ENCODE measurements at regions not wholly inside any gene's neighbourhood (a gene's known extent, or its start where the extent isn't known, plus 50 kb on each side); places are given as distances from the start of the nearest gene placed in this dataset.

DNA sequence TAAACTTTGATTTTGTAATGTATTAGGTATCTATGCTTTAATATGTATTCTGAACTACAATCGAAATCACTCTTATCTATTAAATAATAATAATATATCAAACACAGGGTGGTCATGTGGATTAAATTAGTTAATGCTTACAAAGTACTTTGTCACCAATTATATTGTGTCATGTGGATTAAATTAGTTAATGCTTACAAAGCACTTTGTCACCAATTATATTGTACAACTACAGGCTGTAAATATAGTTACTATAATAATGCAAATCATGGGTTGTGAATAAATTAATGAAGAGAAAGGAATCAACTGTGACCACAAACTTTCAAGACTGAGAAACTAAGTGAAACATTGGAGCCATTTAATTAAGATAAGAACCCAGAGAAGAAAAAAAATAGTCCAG is 1929.1 kb upstream of the PCDH20 start (continued):
- no peak for TF ChIP-seq SRF (IDR thresholded peaks at IDR 0.05; ENCODE audit: low read depth)
- TF ChIP-seq, protein P1, sequence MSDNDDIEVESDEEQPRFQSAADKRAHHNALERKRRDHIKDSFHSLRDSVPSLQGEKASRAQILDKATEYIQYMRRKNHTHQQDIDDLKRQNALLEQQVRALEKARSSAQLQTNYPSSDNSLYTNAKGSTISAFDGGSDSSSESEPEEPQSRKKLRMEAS (IDR thresholded peaks at IDR 0.05), result no peak
- TF ChIP-seq SIN3A (IDR thresholded peaks at IDR 0.05; ENCODE audit: low read depth), result no peak

DNA sequence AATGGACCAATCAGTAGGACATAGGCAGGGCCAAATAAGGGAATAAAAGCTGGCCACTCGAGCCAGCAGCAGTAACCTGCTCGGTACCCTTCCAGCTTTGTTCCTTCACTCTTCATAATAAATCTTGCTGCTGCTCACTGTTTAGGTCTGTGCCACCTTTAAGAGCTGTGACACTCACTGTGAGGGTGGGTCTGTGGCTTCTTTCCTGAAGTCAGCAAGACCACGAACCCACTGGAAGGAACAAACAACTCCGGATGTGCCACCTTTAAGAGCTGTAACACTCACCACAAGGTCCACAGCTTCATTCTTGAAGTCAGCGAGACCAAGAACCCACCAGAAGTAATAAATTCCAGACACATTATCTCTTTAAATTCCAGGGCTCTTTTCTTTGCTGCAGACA is 1922.3 kb upstream of the PCDH20 start:
- ChIA-PET CTCF (no interaction called here), RAD21 (ENCODE audit: low non-redundant PET in 1 of 2, low total read pairs in 2 of 2, uncharacterized antibody in 2 of 2, unreplicated experiment in 2 of 2) (no interaction called here)

DNA sequence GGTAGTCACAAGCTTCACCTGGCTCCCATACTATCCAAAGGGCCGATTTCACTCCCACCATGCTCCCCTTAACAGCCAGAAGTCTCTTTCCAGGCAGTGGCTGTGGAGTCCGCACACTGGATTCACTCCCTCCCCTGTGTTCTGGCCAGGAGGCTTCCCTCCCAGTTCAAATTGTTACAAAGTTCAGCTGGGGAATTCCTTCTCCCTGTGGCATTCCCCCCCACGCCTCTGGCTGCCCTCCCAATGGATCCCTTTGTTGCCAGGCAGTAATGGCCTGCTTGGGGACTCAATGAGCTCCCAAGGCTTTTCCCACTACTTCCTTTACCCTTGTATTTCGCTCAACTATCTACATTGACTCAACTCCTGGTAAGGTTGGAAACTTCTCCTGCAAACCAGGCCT is 1921.4 kb upstream of the PCDH20 start:
- ChIA-PET RAD21 (ENCODE audit: low non-redundant PET in 1 of 2, low total read pairs in 2 of 2, uncharacterized antibody in 2 of 2, unreplicated experiment in 2 of 2) (no interaction called here), CTCF (no interaction called here), POLR2A (no interaction called here)
- no peaks in the 10 kb centered on the region for H3K36me3 ChIP-seq (ENCODE audit: control insufficient read depth in 1 of 2, insufficient read depth in 2 of 2, low read length in 2 of 2)
- no TSS peak for BruUV-seq (replicated peaks)
- H3K4me2 ChIP-seq (ENCODE audit: low read length), result no peak overlapping the region
- H3K9me3 ChIP-seq (ENCODE audit: control insufficient read depth in 1 of 2, insufficient read depth in 1 of 2, low read depth in 1 of 2, low read length in 2 of 2), result no peaks in the 10 kb centered on the region
- no peak overlapping the region for H2AFZ ChIP-seq (ENCODE audit: low read depth, low read length, poor library complexity, severe bottlenecking)
- no peaks in the 10 kb centered on the region for H3K4me1 ChIP-seq (ENCODE audit: control insufficient read depth in 1 of 2, insufficient read depth in 2 of 2, low read length in 2 of 2)
- no peak for ATAC-seq
- no peaks in the 10 kb centered on the region for H3K79me2 ChIP-seq (ENCODE audit: insufficient read depth, low read length)
- DNase-seq (ENCODE audit: low read depth, low spot score), result no peak
- no peak overlapping the region for H3K4me3 ChIP-seq (replicated peaks in 1 of 2; ENCODE audit: low read depth in 1 of 2, low read length in 2 of 2)
- H3K9ac ChIP-seq (ENCODE audit: low read length), result no peak overlapping the region
- H3K27me3 ChIP-seq (ENCODE audit: insufficient read depth, low read length), result no peaks in the 10 kb centered on the region
- H4K20me1 ChIP-seq (ENCODE audit: insufficient read depth), result no peaks in the 10 kb centered on the region
- TF ChIP-seq ELF1 (IDR thresholded peaks at IDR 0.05; ENCODE audit: borderline replicate concordance, low read depth) (no peak), SP1 (IDR thresholded peaks at IDR 0.05; ENCODE audit: low read depth) (no peak), EGR1 (IDR thresholded peaks at IDR 0.05; ENCODE audit: low read depth) (no peak), POLR2A (IDR thresholded peaks at IDR 0.05; ENCODE audit: borderline replicate concordance, extremely low read depth, insufficient read depth, insufficient read length) (no peak), CEBPB (IDR thresholded peaks at IDR 0.05; ENCODE audit: low read depth) (no peak), EZH2 (IDR thresholded peaks at IDR 0.05) (no peak), SIN3A (IDR thresholded peaks at IDR 0.05; ENCODE audit: low read depth) (no peak), FOSL1 (IDR thresholded peaks at IDR 0.05; ENCODE audit: low read depth) (no peak), JUND (IDR thresholded peaks at IDR 0.05) (no peak), RAD21 (IDR thresholded peaks at IDR 0.05; ENCODE audit: low read depth) (no peak), EZH2phosphoT487 (IDR thresholded peaks at IDR 0.05; ENCODE audit: borderline replicate concordance) (no peak), SRF (IDR thresholded peaks at IDR 0.05; ENCODE audit: low read depth) (no peak)
- TF ChIP-seq, protein P2, sequence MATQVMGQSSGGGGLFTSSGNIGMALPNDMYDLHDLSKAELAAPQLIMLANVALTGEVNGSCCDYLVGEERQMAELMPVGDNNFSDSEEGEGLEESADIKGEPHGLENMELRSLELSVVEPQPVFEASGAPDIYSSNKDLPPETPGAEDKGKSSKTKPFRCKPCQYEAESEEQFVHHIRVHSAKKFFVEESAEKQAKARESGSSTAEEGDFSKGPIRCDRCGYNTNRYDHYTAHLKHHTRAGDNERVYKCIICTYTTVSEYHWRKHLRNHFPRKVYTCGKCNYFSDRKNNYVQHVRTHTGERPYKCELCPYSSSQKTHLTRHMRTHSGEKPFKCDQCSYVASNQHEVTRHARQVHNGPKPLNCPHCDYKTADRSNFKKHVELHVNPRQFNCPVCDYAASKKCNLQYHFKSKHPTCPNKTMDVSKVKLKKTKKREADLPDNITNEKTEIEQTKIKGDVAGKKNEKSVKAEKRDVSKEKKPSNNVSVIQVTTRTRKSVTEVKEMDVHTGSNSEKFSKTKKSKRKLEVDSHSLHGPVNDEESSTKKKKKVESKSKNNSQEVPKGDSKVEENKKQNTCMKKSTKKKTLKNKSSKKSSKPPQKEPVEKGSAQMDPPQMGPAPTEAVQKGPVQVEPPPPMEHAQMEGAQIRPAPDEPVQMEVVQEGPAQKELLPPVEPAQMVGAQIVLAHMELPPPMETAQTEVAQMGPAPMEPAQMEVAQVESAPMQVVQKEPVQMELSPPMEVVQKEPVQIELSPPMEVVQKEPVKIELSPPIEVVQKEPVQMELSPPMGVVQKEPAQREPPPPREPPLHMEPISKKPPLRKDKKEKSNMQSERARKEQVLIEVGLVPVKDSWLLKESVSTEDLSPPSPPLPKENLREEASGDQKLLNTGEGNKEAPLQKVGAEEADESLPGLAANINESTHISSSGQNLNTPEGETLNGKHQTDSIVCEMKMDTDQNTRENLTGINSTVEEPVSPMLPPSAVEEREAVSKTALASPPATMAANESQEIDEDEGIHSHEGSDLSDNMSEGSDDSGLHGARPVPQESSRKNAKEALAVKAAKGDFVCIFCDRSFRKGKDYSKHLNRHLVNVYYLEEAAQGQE (IDR thresholded peaks at IDR 0.05; ENCODE audit: low read depth), result no peak
- TF ChIP-seq, protein P3, sequence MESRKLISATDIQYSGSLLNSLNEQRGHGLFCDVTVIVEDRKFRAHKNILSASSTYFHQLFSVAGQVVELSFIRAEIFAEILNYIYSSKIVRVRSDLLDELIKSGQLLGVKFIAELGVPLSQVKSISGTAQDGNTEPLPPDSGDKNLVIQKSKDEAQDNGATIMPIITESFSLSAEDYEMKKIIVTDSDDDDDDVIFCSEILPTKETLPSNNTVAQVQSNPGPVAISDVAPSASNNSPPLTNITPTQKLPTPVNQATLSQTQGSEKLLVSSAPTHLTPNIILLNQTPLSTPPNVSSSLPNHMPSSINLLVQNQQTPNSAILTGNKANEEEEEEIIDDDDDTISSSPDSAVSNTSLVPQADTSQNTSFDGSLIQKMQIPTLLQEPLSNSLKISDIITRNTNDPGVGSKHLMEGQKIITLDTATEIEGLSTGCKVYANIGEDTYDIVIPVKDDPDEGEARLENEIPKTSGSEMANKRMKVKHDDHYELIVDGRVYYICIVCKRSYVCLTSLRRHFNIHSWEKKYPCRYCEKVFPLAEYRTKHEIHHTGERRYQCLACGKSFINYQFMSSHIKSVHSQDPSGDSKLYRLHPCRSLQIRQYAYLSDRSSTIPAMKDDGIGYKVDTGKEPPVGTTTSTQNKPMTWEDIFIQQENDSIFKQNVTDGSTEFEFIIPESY (IDR thresholded peaks at IDR 0.05; ENCODE audit: extremely low read depth, insufficient replicate concordance, low read length), result no peak
- H3K27ac ChIP-seq (ENCODE audit: low read depth, low read length), result no peak overlapping the region
- intact Hi-C loops (cut with micrococcal nuclease), result no loop called here
- no peaks in the 10 kb centered on the region for H3K9me2 ChIP-seq (ENCODE audit: insufficient read depth)

More for the DNA sequence above, 1922.3 kb upstream of the PCDH20 start:
- no peaks in the 10 kb centered on the region for H3K27me3 ChIP-seq (ENCODE audit: insufficient read depth, low read length)
- no peak overlapping the region for H3K9ac ChIP-seq (ENCODE audit: low read length)
- H4K20me1 ChIP-seq (ENCODE audit: insufficient read depth), result no peaks in the 10 kb centered on the region
- H3K9me3 ChIP-seq (ENCODE audit: control insufficient read depth in 1 of 2, insufficient read depth in 1 of 2, low read depth in 1 of 2, low read length in 2 of 2), result no peaks in the 10 kb centered on the region
- H3K4me1 ChIP-seq (ENCODE audit: control insufficient read depth in 1 of 2, insufficient read depth in 2 of 2, low read length in 2 of 2), result no peaks in the 10 kb centered on the region
- no peak for DNase-seq (ENCODE audit: low read depth, low spot score)
- H3K79me2 ChIP-seq (ENCODE audit: insufficient read depth, low read length), result no peaks in the 10 kb centered on the region
- no peak overlapping the region for H3K4me3 ChIP-seq (replicated peaks in 1 of 2; ENCODE audit: low read depth in 1 of 2, low read length in 2 of 2)
- H3K36me3 ChIP-seq (ENCODE audit: control insufficient read depth in 1 of 2, insufficient read depth in 2 of 2, low read length in 2 of 2), result no peaks in the 10 kb centered on the region
- intact Hi-C loops (cut with micrococcal nuclease), result no loop called here
- H2AFZ ChIP-seq (ENCODE audit: low read depth, low read length, poor library complexity, severe bottlenecking), result no peak overlapping the region
- no peak for TF ChIP-seq JUND (IDR thresholded peaks at IDR 0.05)
- H3K9me2 ChIP-seq (ENCODE audit: insufficient read depth), result no peaks in the 10 kb centered on the region
- no peak for ATAC-seq
- H3K27ac ChIP-seq (ENCODE audit: low read depth, low read length), result no peak overlapping the region
- BruUV-seq (replicated peaks), result no TSS peak
- POLR2A ChIA-PET, result no interaction called here
- no peak overlapping the region for H3K4me2 ChIP-seq (ENCODE audit: low read length)

Measured in HCT116 (cell line).